GM10248 (cell line): ENCODE measurements at regions not wholly inside any gene's neighbourhood (a gene's known extent, or its start where the extent isn't known, plus 50 kb on each side); places are given as distances from the start of the nearest gene placed in this dataset.
"Not testable (repeated sequence)": the region's sequence is repeated elsewhere in the genome, so short reads cannot be mapped to it uniquely, and the experiment has no call there.

ENCODE experiments used
- CTCF ChIA-PET: fragments of 300-600 bp; sonication (Branson Sonifier 250); formaldehyde crosslinking; extraction: SDS; loops from one replicate; lab custom pipeline; 2021; ENCODE audit warnings: antibody characterized with exemption; lab: Yijun Ruan, JAX
- POLR2A ChIA-PET: fragments of 350-650 bp; sonication (Branson Sonifier 250); formaldehyde crosslinking; extraction: SDS; loops from one replicate; lab custom pipeline; 2020; ENCODE audit warnings: antibody characterized with exemption; lab: Yijun Ruan, JAX
- DNase-seq: peaks from one replicate; pipeline ENCODE4 v3.0.0; 2012; ENCODE audit errors: extremely low spot score
- CTCF ChIP-seq: IDR thresholded peaks from 2 replicates; pipeline ENCODE4 v1.5.1; 2012; ENCODE audit warnings: mild to moderate bottlenecking, low read depth; ENCODE audit errors: extremely low read depth, missing control alignments, control extremely low read depth

GRCh38 chrX:130467936-130468335 is 66.1 kb downstream of the RBMX2 start:
- no peak for TF ChIP-seq CTCF
- CTCF ChIA-PET = no interaction called here

GRCh38 chrX:130468395-130468923 is 66.7 kb downstream of the RBMX2 start:
- POLR2A ChIA-PET = no interaction called here
- no peak for DNase-seq
- TF ChIP-seq CTCF = no peak
- CTCF ChIA-PET = no interaction called here

More at GRCh38 chrX:130467936-130468335, 66.1 kb downstream of the RBMX2 start:
- no peak for DNase-seq
- POLR2A ChIA-PET = no interaction called here

- TF ChIP-seq CTCF = no peak
- CTCF ChIA-PET = no interaction called here
- no peak for DNase-seq
- POLR2A ChIA-PET = no interaction called here
These were observed 81.1 kb downstream of the RBMX2 start for GRCh38 chrX:130482871-130483270.

- TF ChIP-seq CTCF = no peak
- CTCF ChIA-PET = no interaction called here
These were observed 84.1 kb downstream of the RBMX2 start for GRCh38 chrX:130485870-130486269.

GRCh38 chrX:130495502-130495901 is 93.7 kb downstream of the RBMX2 start:
- CTCF ChIA-PET, DNase-seq, POLR2A ChIA-PET: not testable (repeated sequence)

More at GRCh38 chrX:130485870-130486269, 84.1 kb downstream of the RBMX2 start:
- no peak for DNase-seq
- POLR2A ChIA-PET = no interaction called here

GRCh38 chrX:130497531-130497930 is 95.7 kb downstream of the RBMX2 start:
- POLR2A ChIA-PET = no interaction called here
- CTCF ChIA-PET = no interaction called here
- DNase-seq = no peak
- TF ChIP-seq CTCF = no peak

GRCh38 chrX:130498653-130499274 is 97.0 kb downstream of the RBMX2 start:
- CTCF ChIA-PET = no interaction called here
- no peak for TF ChIP-seq CTCF
- no peak for DNase-seq
- POLR2A ChIA-PET = no interaction called here
